SK-N-SH (cell line): ENCODE measurements at regions not wholly inside any gene's neighbourhood (a gene's known extent, or its start where the extent isn't known, plus 50 kb on each side); places are given as distances from the start of the nearest gene placed in this dataset.

ENCODE experiments used
- CTCF ChIA-PET: fragments of 300-600, 350-600 bp; formaldehyde crosslinking; extraction: SDS; loops from one replicate; lab custom pipeline; 2021; lab: Yijun Ruan, JAX
- POLR2A ChIA-PET: fragments of 350-600 bp; sonication (Branson Sonifier 250); formaldehyde crosslinking; extraction: SDS; loops from one replicate; lab custom pipeline; 2020; ENCODE audit warnings: antibody characterized with exemption, inconsistent platforms; lab: Yijun Ruan, JAX
- DNase-seq: peaks from one replicate; pipeline ENCODE4 v3.0.0; 2012
- H2AFZ ChIP-seq: fragments of 200-600 bp; sonication (generic); 2 replicates; pipeline ENCODE4 v1.8.1; 2016; ENCODE audit warnings: antibody characterized with exemption, mild to moderate bottlenecking, low read depth
- H3F3A ChIP-seq: fragments of 200-600 bp; sonication (generic); replicated peaks from 2 replicates; pipeline ENCODE3; 2016; ENCODE audit warnings: antibody characterized with exemption, mild to moderate bottlenecking; ENCODE audit not compliant: insufficient read depth
- H3K27ac ChIP-seq, 2 experiments: fragments of 200-500 bp in 1 of 2; fragments of 200-600 bp in 1 of 2; sonication (Bioruptor generic) in 1 of 2; sonication (generic), shearing (Covaris generic) in 1 of 2; 2 replicates each; pipeline versions ENCODE4 v1.5.1 to v1.6.1; 2014 to 2016; ENCODE audit warnings: low read depth in 2 of 2, inconsistent platforms in 1 of 2, low read length in 1 of 2, mild to moderate bottlenecking in 1 of 2, mixed read lengths in 1 of 2
- H3K27me3 ChIP-seq: fragments of 200-600 bp; sonication (generic), shearing (Covaris generic); 2 replicates; pipeline ENCODE4 v1.6.1; 2016; ENCODE audit warnings: mixed run types; ENCODE audit not compliant: insufficient read depth
- H3K36me3 ChIP-seq, 2 experiments: fragments of 200-500 bp in 1 of 2; fragments of 200-600 bp in 1 of 2; sonication (Bioruptor generic) in 1 of 2; sonication (generic) in 1 of 2; replicated peaks in 1 of 2; 2 replicates each; pipeline versions ENCODE3 to v1.5.1; 2014 to 2016; ENCODE audit warnings: low read length in 1 of 2, mild to moderate bottlenecking in 1 of 2; ENCODE audit not compliant: insufficient read depth in 2 of 2, control insufficient read depth in 1 of 2
- H3K4me1 ChIP-seq, 2 experiments: fragments of 200-500 bp in 1 of 2; fragments of 200-600 bp in 1 of 2; sonication (Bioruptor generic) in 1 of 2; sonication (generic), shearing (Covaris generic) in 1 of 2; 2 replicates each; pipeline versions ENCODE4 v1.5.1 to v1.6.1; 2014 to 2016; ENCODE audit warnings: low read depth in 1 of 2, low read length in 1 of 2, mixed run types in 1 of 2; ENCODE audit not compliant: insufficient read depth in 2 of 2, control insufficient read depth in 1 of 2
- H3K4me2 ChIP-seq: fragments of 200-600 bp; sonication (generic), shearing (Covaris generic); 2 replicates; pipeline ENCODE4 v1.6.1; 2017; ENCODE audit warnings: mixed run types
- H3K4me3 ChIP-seq, 2 experiments: fragments of 200-500 bp in 1 of 2; fragments of 200-600 bp in 1 of 2; sonication (Bioruptor generic) in 1 of 2; sonication (generic), shearing (Covaris generic) in 1 of 2; 2 replicates each; pipeline versions ENCODE4 v1.5.1 to v1.8.1; 2014 to 2016; ENCODE audit warnings: low read depth in 2 of 2, inconsistent platforms in 1 of 2, low read length in 1 of 2, mild to moderate bottlenecking in 1 of 2, mixed read lengths in 1 of 2, moderate library complexity in 1 of 2
- H3K79me2 ChIP-seq: fragments of 200-600 bp; sonication (generic); 2 replicates; pipeline ENCODE4 v1.8.1; 2017; ENCODE audit warnings: mild to moderate bottlenecking; ENCODE audit not compliant: insufficient read depth
- H3K9ac ChIP-seq: fragments of 200-600 bp; sonication (generic); 2 replicates; pipeline ENCODE4 v1.6.1; 2017; ENCODE audit warnings: mixed run types
- H3K9me2 ChIP-seq: fragments of 200-600 bp; sonication (generic); 2 replicates; pipeline ENCODE4 v1.6.1; 2017; ENCODE audit warnings: mixed run types
- H3K9me3 ChIP-seq: fragments of 200-600 bp; sonication (generic); 2 replicates; pipeline ENCODE4 v1.6.1; 2017; ENCODE audit warnings: mixed run types, mild to moderate bottlenecking, moderate library complexity
- H4K20me1 ChIP-seq: fragments of 200-600 bp; sonication (generic); 2 replicates; pipeline ENCODE4 v1.6.1; 2017; ENCODE audit warnings: mild to moderate bottlenecking, mixed run types; ENCODE audit not compliant: insufficient read depth
- EZH2phosphoT487 ChIP-seq: fragments of 200-600 bp; sonication (generic); IDR thresholded peaks from 2 replicates; pipeline ENCODE4 v1.6.1; 2017; ENCODE audit warnings: low read depth, mixed run types, mild to moderate bottlenecking, antibody characterized with exemption, moderate library complexity, borderline replicate concordance
- FOSL2 ChIP-seq: IDR thresholded peaks from 2 replicates; pipeline ENCODE4 v1.4.0; 2012; ENCODE audit warnings: low read depth, mild to moderate bottlenecking, moderate library complexity, borderline replicate concordance
- FOXM1 ChIP-seq: IDR thresholded peaks from 2 replicates; pipeline ENCODE4 v1.4.0; 2012; ENCODE audit warnings: low read depth, mild to moderate bottlenecking
- JUND ChIP-seq: IDR thresholded peaks from 2 replicates; pipeline ENCODE4 v1.4.0; 2012
- MXI1 ChIP-seq: IDR thresholded peaks from 2 replicates; pipeline ENCODE4 v1.6.1; 2012; ENCODE audit warnings: mild to moderate bottlenecking, low read depth, low read length, improper control_type of control experiment
- RAD21 ChIP-seq: IDR thresholded peaks from 2 replicates; pipeline ENCODE4 v1.6.1; 2012; ENCODE audit warnings: mild to moderate bottlenecking, low read length
- RCOR1 ChIP-seq: fragments of 150-350 bp; IDR thresholded peaks from 2 replicates; pipeline ENCODE4 v1.6.1; 2017; ENCODE audit warnings: antibody characterized with exemption, low read length
- RFX5 ChIP-seq: IDR thresholded peaks from 2 replicates; pipeline ENCODE4 v1.6.1; 2012; ENCODE audit warnings: mild to moderate bottlenecking, improper control_type of control experiment, low read length
- RXRA ChIP-seq: IDR thresholded peaks from 2 replicates; pipeline ENCODE4 v1.4.0; 2012; ENCODE audit warnings: low read depth, mild to moderate bottlenecking, borderline replicate concordance
- TAF1 ChIP-seq: IDR thresholded peaks from 2 replicates; pipeline ENCODE4 v1.6.1; 2012; ENCODE audit warnings: low read depth, mild to moderate bottlenecking, low read length, moderate library complexity, borderline replicate concordance
- TEAD4 ChIP-seq: IDR thresholded peaks from 2 replicates; pipeline ENCODE4 v1.4.0; 2012; ENCODE audit warnings: mild to moderate bottlenecking, borderline replicate concordance; ENCODE audit not compliant: insufficient read depth
- YY1 ChIP-seq: IDR thresholded peaks from 2 replicates; pipeline ENCODE4 v1.4.0; 2012; ENCODE audit warnings: low read depth, mild to moderate bottlenecking
- WGBS: methylation state at CpG from one replicate; pipeline ENCODE4 v1.1.6; 2017; ENCODE audit warnings: low lambda C conversion rate; 5-methylcytosine and 5-hydroxymethylcytosine counted together
- TF ChIP-seq, protein P1 (sequence below): fragments of 150-350 bp; IDR thresholded peaks from 2 replicates; pipeline ENCODE4 v1.6.1; 2016; ENCODE audit warnings: mild to moderate bottlenecking, low read depth, low read length
- TF ChIP-seq, protein P2 (sequence below): IDR thresholded peaks from 2 replicates; pipeline ENCODE4 v1.4.0; 2012; ENCODE audit warnings: low read depth
- TF ChIP-seq, protein P3 (sequence below): IDR thresholded peaks from 2 replicates; pipeline ENCODE4 v1.4.0; 2012; ENCODE audit warnings: low read depth, borderline replicate concordance
- TF ChIP-seq, protein P4 (sequence below): fragments of 200-600 bp; sonication (generic); IDR thresholded peaks from 2 replicates; pipeline ENCODE4 v1.6.1; 2017; ENCODE audit warnings: antibody characterized with exemption, mild to moderate bottlenecking, moderate library complexity
- TF ChIP-seq, protein P5 (sequence below): IDR thresholded peaks from 2 replicates; pipeline ENCODE4 v1.6.1; 2012; ENCODE audit warnings: mild to moderate bottlenecking, low read depth, low read length, moderate library complexity

DNA sequence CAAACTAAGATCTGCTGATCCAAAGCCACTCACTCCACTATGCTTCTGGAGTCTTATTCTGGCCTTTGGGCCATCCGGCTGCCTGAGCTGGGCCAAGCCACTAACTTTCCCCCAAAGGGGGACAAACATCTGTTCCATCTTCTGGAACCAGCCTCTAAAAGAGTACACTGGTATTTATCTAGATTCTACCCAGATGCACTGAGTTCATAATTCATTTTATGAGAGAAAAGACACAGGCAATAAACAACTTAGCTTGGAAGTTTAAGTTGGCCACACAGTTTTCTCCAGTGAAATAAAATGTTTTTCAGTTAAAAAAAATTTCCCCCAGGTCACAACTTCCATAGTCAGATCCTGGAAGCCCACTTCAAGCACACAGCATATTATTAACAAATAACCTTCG lies 80.1 kb upstream of the ARHGEF3 start:
- POLR2A ChIA-PET = no interaction called here
- Histone ChIP-seq H3K9ac (no peak overlapping the region), H3K9me2 (no peaks in the 10 kb centered on the region)
- TF ChIP-seq, protein P1, sequence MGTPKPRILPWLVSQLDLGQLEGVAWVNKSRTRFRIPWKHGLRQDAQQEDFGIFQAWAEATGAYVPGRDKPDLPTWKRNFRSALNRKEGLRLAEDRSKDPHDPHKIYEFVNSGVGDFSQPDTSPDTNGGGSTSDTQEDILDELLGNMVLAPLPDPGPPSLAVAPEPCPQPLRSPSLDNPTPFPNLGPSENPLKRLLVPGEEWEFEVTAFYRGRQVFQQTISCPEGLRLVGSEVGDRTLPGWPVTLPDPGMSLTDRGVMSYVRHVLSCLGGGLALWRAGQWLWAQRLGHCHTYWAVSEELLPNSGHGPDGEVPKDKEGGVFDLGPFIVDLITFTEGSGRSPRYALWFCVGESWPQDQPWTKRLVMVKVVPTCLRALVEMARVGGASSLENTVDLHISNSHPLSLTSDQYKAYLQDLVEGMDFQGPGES = no peak
- no peak for TF ChIP-seq RCOR1
- no peak for TF ChIP-seq RXRA
- no peak for TF ChIP-seq TEAD4
- no peak for TF ChIP-seq YY1
- TF ChIP-seq, protein P2, sequence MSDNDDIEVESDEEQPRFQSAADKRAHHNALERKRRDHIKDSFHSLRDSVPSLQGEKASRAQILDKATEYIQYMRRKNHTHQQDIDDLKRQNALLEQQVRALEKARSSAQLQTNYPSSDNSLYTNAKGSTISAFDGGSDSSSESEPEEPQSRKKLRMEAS = no peak
- TF ChIP-seq FOXM1 = no peak
- no peak for TF ChIP-seq RAD21
- TF ChIP-seq, protein P3, sequence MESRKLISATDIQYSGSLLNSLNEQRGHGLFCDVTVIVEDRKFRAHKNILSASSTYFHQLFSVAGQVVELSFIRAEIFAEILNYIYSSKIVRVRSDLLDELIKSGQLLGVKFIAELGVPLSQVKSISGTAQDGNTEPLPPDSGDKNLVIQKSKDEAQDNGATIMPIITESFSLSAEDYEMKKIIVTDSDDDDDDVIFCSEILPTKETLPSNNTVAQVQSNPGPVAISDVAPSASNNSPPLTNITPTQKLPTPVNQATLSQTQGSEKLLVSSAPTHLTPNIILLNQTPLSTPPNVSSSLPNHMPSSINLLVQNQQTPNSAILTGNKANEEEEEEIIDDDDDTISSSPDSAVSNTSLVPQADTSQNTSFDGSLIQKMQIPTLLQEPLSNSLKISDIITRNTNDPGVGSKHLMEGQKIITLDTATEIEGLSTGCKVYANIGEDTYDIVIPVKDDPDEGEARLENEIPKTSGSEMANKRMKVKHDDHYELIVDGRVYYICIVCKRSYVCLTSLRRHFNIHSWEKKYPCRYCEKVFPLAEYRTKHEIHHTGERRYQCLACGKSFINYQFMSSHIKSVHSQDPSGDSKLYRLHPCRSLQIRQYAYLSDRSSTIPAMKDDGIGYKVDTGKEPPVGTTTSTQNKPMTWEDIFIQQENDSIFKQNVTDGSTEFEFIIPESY = no peak
- TF ChIP-seq, protein P4, sequence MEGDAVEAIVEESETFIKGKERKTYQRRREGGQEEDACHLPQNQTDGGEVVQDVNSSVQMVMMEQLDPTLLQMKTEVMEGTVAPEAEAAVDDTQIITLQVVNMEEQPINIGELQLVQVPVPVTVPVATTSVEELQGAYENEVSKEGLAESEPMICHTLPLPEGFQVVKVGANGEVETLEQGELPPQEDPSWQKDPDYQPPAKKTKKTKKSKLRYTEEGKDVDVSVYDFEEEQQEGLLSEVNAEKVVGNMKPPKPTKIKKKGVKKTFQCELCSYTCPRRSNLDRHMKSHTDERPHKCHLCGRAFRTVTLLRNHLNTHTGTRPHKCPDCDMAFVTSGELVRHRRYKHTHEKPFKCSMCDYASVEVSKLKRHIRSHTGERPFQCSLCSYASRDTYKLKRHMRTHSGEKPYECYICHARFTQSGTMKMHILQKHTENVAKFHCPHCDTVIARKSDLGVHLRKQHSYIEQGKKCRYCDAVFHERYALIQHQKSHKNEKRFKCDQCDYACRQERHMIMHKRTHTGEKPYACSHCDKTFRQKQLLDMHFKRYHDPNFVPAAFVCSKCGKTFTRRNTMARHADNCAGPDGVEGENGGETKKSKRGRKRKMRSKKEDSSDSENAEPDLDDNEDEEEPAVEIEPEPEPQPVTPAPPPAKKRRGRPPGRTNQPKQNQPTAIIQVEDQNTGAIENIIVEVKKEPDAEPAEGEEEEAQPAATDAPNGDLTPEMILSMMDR = no peak
- TF ChIP-seq FOSL2 = no peak
- no peak for TF ChIP-seq MXI1
- TF ChIP-seq, protein P5, sequence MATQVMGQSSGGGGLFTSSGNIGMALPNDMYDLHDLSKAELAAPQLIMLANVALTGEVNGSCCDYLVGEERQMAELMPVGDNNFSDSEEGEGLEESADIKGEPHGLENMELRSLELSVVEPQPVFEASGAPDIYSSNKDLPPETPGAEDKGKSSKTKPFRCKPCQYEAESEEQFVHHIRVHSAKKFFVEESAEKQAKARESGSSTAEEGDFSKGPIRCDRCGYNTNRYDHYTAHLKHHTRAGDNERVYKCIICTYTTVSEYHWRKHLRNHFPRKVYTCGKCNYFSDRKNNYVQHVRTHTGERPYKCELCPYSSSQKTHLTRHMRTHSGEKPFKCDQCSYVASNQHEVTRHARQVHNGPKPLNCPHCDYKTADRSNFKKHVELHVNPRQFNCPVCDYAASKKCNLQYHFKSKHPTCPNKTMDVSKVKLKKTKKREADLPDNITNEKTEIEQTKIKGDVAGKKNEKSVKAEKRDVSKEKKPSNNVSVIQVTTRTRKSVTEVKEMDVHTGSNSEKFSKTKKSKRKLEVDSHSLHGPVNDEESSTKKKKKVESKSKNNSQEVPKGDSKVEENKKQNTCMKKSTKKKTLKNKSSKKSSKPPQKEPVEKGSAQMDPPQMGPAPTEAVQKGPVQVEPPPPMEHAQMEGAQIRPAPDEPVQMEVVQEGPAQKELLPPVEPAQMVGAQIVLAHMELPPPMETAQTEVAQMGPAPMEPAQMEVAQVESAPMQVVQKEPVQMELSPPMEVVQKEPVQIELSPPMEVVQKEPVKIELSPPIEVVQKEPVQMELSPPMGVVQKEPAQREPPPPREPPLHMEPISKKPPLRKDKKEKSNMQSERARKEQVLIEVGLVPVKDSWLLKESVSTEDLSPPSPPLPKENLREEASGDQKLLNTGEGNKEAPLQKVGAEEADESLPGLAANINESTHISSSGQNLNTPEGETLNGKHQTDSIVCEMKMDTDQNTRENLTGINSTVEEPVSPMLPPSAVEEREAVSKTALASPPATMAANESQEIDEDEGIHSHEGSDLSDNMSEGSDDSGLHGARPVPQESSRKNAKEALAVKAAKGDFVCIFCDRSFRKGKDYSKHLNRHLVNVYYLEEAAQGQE = no peak
- TF ChIP-seq TAF1 = no peak
- no peak for TF ChIP-seq JUND
- TF ChIP-seq EZH2phosphoT487 = no peak
- TF ChIP-seq RFX5 = no peak
- TF ChIP-seq, all 33 proteins: peak for 0
- H3K9me3 ChIP-seq = no peaks in the 10 kb centered on the region
- H3K4me2 ChIP-seq = no peak overlapping the region
- whole genome bisulfite sequencing = 88% methylated on average over 2 of the region's 2 CpGs
- H2AFZ ChIP-seq = no peak overlapping the region
- H3K27me3 ChIP-seq = no peaks in the 10 kb centered on the region
- H3K79me2 ChIP-seq = no peaks in the 10 kb centered on the region
- CTCF ChIA-PET = no interaction called here
- peaks cover 7% of the 10 kb centered on the region for H3F3A ChIP-seq
- no peak for DNase-seq
- no peaks in the 10 kb centered on the region for H4K20me1 ChIP-seq
- H3K27ac ChIP-seq = no peak overlapping the region
- no peak overlapping the region for H3K4me3 ChIP-seq
- H3K4me1 ChIP-seq = peaks cover 0 to 15% of the 10 kb centered on the region in 2 experiments; a peak in 3 of 4 replicates
- no peaks in the 10 kb centered on the region for H3K36me3 ChIP-seq
